ENCODE measurements at regions not wholly inside any gene's neighbourhood (a gene's known extent, or its start where the extent isn't known, plus 50 kb on each side); places are given as distances from the start of the nearest gene placed in this dataset.

GRCh38 chr12:58584880-58585279 lies 335.4 kb downstream of the LRIG3 start:
- no peak for DNase-seq (ENCODE audit: low read depth)
- H3K4me3 ChIP-seq (ENCODE audit: low read depth, low read length): no peak overlapping the region

GRCh38 chr12:58586762-58587161 lies 333.5 kb downstream of the LRIG3 start:
- no peak overlapping the region for H3K4me3 ChIP-seq (ENCODE audit: low read depth, low read length)
- no peak for DNase-seq (ENCODE audit: low read depth)
- TF ChIP-seq CTCF (IDR thresholded peaks at IDR 0.05; ENCODE audit: insufficient read depth, low read depth, low read length, missing control alignments): no peak

More at GRCh38 chr12:58584880-58585279, 335.4 kb downstream of the LRIG3 start:
- no peak for TF ChIP-seq CTCF (IDR thresholded peaks at IDR 0.05; ENCODE audit: insufficient read depth, low read depth, low read length, missing control alignments)

- no peak for TF ChIP-seq CTCF (IDR thresholded peaks at IDR 0.05; ENCODE audit: insufficient read depth, low read depth, low read length, missing control alignments)
- H3K4me3 ChIP-seq (ENCODE audit: low read depth, low read length): no peak overlapping the region
- no peak for DNase-seq (ENCODE audit: low read depth)
Measured at GRCh38 chr12:58588770-58589169, 331.5 kb downstream of the LRIG3 start.

- H3K4me3 ChIP-seq (ENCODE audit: low read depth, low read length): no peak overlapping the region
- no peak for TF ChIP-seq CTCF (IDR thresholded peaks at IDR 0.05; ENCODE audit: insufficient read depth, low read depth, low read length, missing control alignments)
- DNase-seq (ENCODE audit: low read depth): no peak
Measured at GRCh38 chr12:58592475-58593207, 327.7 kb downstream of the LRIG3 start.

GRCh38 chr12:58593557-58594304 lies 326.6 kb downstream of the LRIG3 start:
- DNase-seq (ENCODE audit: low read depth): no peak
- no peak for TF ChIP-seq CTCF (IDR thresholded peaks at IDR 0.05; ENCODE audit: insufficient read depth, low read depth, low read length, missing control alignments)
- no peak overlapping the region for H3K4me3 ChIP-seq (ENCODE audit: low read depth, low read length)

GRCh38 chr12:58596381-58596780 lies 323.9 kb downstream of the LRIG3 start:
- H3K4me3 ChIP-seq (ENCODE audit: low read depth, low read length): no peak overlapping the region
- no peak for TF ChIP-seq CTCF (IDR thresholded peaks at IDR 0.05; ENCODE audit: insufficient read depth, low read depth, low read length, missing control alignments)
- no peak for DNase-seq (ENCODE audit: low read depth)

All from GM12865 (cell line).